SH-SY5Y (cell line): ENCODE measurements at regions not wholly inside any gene's neighbourhood (a gene's known extent, or its start where the extent isn't known, plus 50 kb on each side); places are given as distances from the start of the nearest gene placed in this dataset.

Source experiments
- GATA2 ChIP-seq: IDR thresholded peaks from 2 replicates; pipeline ENCODE4 v1.6.1; 2011; ENCODE audit warnings: mild to moderate bottlenecking, low read depth, low read length
- GATA3 ChIP-seq: IDR thresholded peaks from 2 replicates; pipeline ENCODE4 v1.6.1; 2011; ENCODE audit warnings: low read depth, mild to moderate bottlenecking, low read length, moderate library complexity

DNA sequence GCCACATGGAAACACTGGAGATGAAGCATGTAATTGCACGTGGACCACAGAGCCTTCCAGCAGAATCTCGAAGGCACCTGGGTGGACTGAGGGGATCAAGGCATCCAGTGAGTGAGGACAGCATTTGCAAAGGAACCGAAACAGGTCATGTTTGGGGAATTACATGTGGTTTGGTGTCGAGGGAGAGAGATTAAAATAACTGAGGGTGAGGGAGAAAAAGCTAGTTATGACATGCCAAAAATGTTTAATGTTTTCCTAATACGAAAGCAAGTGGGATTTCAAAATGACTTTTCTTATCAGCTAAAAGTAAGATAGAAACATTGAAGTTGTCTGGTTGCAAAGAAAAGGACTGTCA is 157.1 kb downstream of the BLID start:
- TF ChIP-seq GATA2 (no peak), GATA3 (no peak)
